WTC11 (cell line): ENCODE measurements at regions not wholly inside any gene's neighbourhood (a gene's known extent, or its start where the extent isn't known, plus 50 kb on each side); places are given as distances from the start of the nearest gene placed in this dataset.

Source experiments
- ATAC-seq: fragments of 200-7000 bp; cut with Tn5 transposase; 2 replicates; pipeline ENCODE4 v1.10.0; 2021; ENCODE audit warnings: mild to moderate bottlenecking, moderate library complexity
- CTCF ChIA-PET: fragments of 300-600 bp; sonication (Branson Sonifier 250); formaldehyde crosslinking; loops from one replicate; lab custom pipeline; 2021; ENCODE audit warnings: antibody characterized with exemption; lab: Charles Lee
- POLR2A ChIA-PET: fragments of 350-600 bp; sonication (Branson Sonifier 250); formaldehyde crosslinking; loops from one replicate; lab custom pipeline; 2021; ENCODE audit warnings: antibody characterized with exemption; lab: Charles Lee
- DNase-seq: peaks from one replicate; pipeline ENCODE4 v3.0.0; 2021; ENCODE audit warnings: low spot score
- H3K27ac Mint-ChIP-seq: 2 replicates; pipeline ENCODE4 v1.8.0; 2021; ENCODE audit warnings: mixed read lengths
- H3K27me3 Mint-ChIP-seq: 2 replicates; pipeline ENCODE4 v1.8.0; 2021; ENCODE audit warnings: low read depth, mild to moderate bottlenecking, moderate library complexity, mixed read lengths
- H3K36me3 Mint-ChIP-seq: 2 replicates; pipeline ENCODE4 v1.8.0; 2021; ENCODE audit warnings: mixed read lengths
- H3K4me1 Mint-ChIP-seq: 2 replicates; pipeline ENCODE4 v1.8.0; 2022; ENCODE audit warnings: mixed read lengths
- H3K4me3 Mint-ChIP-seq: 2 replicates; pipeline ENCODE4 v1.8.0; 2021; ENCODE audit warnings: mild to moderate bottlenecking, moderate library complexity, mixed read lengths
- H3K9me3 Mint-ChIP-seq: 2 replicates; pipeline ENCODE4 v1.8.0; 2021; ENCODE audit warnings: mixed read lengths
- CTCF ChIP-seq: fragments of 200-600 bp; IDR thresholded peaks from 2 replicates; pipeline ENCODE4 v1.8.0; 2022; ENCODE audit warnings: antibody characterized with exemption
- ERG ChIP-seq: fragments of 250-450 bp; sonication (Bioruptor Pico); IDR thresholded peaks from 2 replicates; pipeline ENCODE4 v1.8.0; 2021; ENCODE audit warnings: mild to moderate bottlenecking
- ETV6 ChIP-seq: sonication (generic); formaldehyde crosslinking; IDR thresholded peaks from 2 replicates; pipeline ENCODE4 v1.8.1; 2022; ENCODE audit warnings: mild to moderate bottlenecking, missing genetic modification reagents
- FOXJ3 ChIP-seq: sonication (generic); formaldehyde crosslinking; IDR thresholded peaks from 2 replicates; pipeline ENCODE4 v1.9.0; 2021; ENCODE audit warnings: missing genetic modification reagents, mild to moderate bottlenecking, borderline replicate concordance
- IRF1 ChIP-seq: sonication (generic); formaldehyde crosslinking; IDR thresholded peaks from 2 replicates; pipeline ENCODE4 v1.8.0; 2023; ENCODE audit warnings: missing genetic modification reagents
- MAX ChIP-seq: sonication (generic); formaldehyde crosslinking; IDR thresholded peaks from 2 replicates; pipeline ENCODE4 v1.8.0; 2022; ENCODE audit warnings: mild to moderate bottlenecking, missing genetic modification reagents
- MLX ChIP-seq: sonication (generic); formaldehyde crosslinking; IDR thresholded peaks from 2 replicates; pipeline ENCODE4 v1.8.1; 2023; ENCODE audit warnings: mild to moderate bottlenecking, missing genetic modification reagents, moderate library complexity
- RORB ChIP-seq: fragments of 250-450 bp; sonication (Bioruptor Pico); IDR thresholded peaks from 2 replicates; pipeline ENCODE4 v1.9.0; 2021; ENCODE audit warnings: mild to moderate bottlenecking
- SMAD3 ChIP-seq: sonication (generic); formaldehyde crosslinking; IDR thresholded peaks from 2 replicates; pipeline ENCODE4 v1.8.0; 2022; ENCODE audit warnings: missing genetic modification reagents, mild to moderate bottlenecking, borderline replicate concordance
- STAT6 ChIP-seq: sonication (generic); formaldehyde crosslinking; conservative IDR thresholded peaks from 2 replicates; pipeline ENCODE4 v1.8.1; 2023; ENCODE audit warnings: mild to moderate bottlenecking, low read depth, missing genetic modification reagents, moderate library complexity
- TCF7 ChIP-seq: sonication (generic); formaldehyde crosslinking; IDR thresholded peaks from 2 replicates; pipeline ENCODE4 v1.8.0; 2022; ENCODE audit warnings: mild to moderate bottlenecking, low read depth, missing genetic modification reagents, moderate library complexity
- ZNF532 ChIP-seq: fragments of 250-450 bp; sonication (Bioruptor Pico); IDR thresholded peaks from 2 replicates; pipeline ENCODE4 v1.9.0; 2021; ENCODE audit warnings: mild to moderate bottlenecking, borderline replicate concordance

GRCh38 chr1:227449741-227450441, 113.5 kb upstream of the ZNF678 start:
- Mint-ChIP-seq H3K4me3 (no peak overlapping the region), H3K4me1 (peaks cover 4% of the 10 kb centered on the region), H3K27me3 (peaks cover 5% of the 10 kb centered on the region; the same call in 1 of the 2 replicates), H3K9me3 (peaks cover 10% of the 10 kb centered on the region), H3K27ac (no peak overlapping the region), H3K36me3 (no peaks in the 10 kb centered on the region)
- no peak for TF ChIP-seq TCF7 (CRISPR knock-in tag)
- no peak for TF ChIP-seq MLX (CRISPR knock-in tag)
- ChIA-PET POLR2A (no interaction called here), CTCF (interaction anchor here (0.7 to 3.6 kb wide), 13 partner anchors 9 to 537 kb away, joined by 3 to 19 read pairs (median 3); partner anchors contain the start of genes CDC42BPA and ZNF678)
- DNase-seq (no peak), ATAC-seq (no peak)

- DNase-seq, result peak; percentile 65
- Mint-ChIP-seq H3K4me1 (peaks cover 4% of the 10 kb centered on the region), H3K4me3 (no peak overlapping the region), H3K27ac (no peak overlapping the region), H3K9me3 (peaks cover 10% of the 10 kb centered on the region), H3K36me3 (no peaks in the 10 kb centered on the region), H3K27me3 (peaks cover 5% of the 10 kb centered on the region; the same call in 1 of the 2 replicates)
- no peak for TF ChIP-seq ZNF532
- no peak for TF ChIP-seq RORB (CRISPR knock-in tag)
- no peak for TF ChIP-seq SMAD3
- TF ChIP-seq STAT6 (CRISPR knock-in tag), result no peak
- TF ChIP-seq MAX (CRISPR knock-in tag), result no peak
- no peak for TF ChIP-seq ERG (CRISPR knock-in tag)
- peak; percentile 90 for ATAC-seq
- POLR2A ChIA-PET, result no interaction called here
- CTCF ChIA-PET, result interaction anchor here (0.7 to 3.6 kb wide), 13 partner anchors 9 to 536 kb away, joined by 3 to 19 read pairs (median 3); partner anchors contain the start of genes CDC42BPA and ZNF678
Observed at GRCh38 chr1:227449051-227449450, 114.3 kb upstream of the ZNF678 start.

- H3K27ac Mint-ChIP-seq, result no peak overlapping the region
- peaks cover 4% of the 10 kb centered on the region for H3K4me1 Mint-ChIP-seq
- DNase-seq, result peak; percentile 70
- no peaks in the 10 kb centered on the region for H3K36me3 Mint-ChIP-seq
- H3K9me3 Mint-ChIP-seq, result peaks cover 10% of the 10 kb centered on the region
- POLR2A ChIA-PET, result no interaction called here
- CTCF ChIA-PET, result interaction anchor here (0.7 to 3.6 kb wide), 18 partner anchors 9 to 1039 kb away, joined by 3 to 19 read pairs (median 3); partner anchors contain the start of gene PARP1
- no peak for TF ChIP-seq IRF1 (CRISPR knock-in tag)
- 0 out of 2 replicates have a peak, but pooled peaks have one; percentile 40 for TF ChIP-seq CTCF
- TF ChIP-seq ETV6 (CRISPR knock-in tag), result no peak
- no peak for TF ChIP-seq FOXJ3 (CRISPR knock-in tag)
- peak; percentile 71 for ATAC-seq
- no peak overlapping the region; the same call in 1 of the 2 replicates for H3K4me3 Mint-ChIP-seq
- H3K27me3 Mint-ChIP-seq, result peaks cover 5% of the 10 kb centered on the region; the same call in 1 of the 2 replicates
Observed at GRCh38 chr1:227447531-227447990, 115.8 kb upstream of the ZNF678 start.
